RKO (cell line): ENCODE measurements at regions not wholly inside any gene's neighbourhood (a gene's known extent, or its start where the extent isn't known, plus 50 kb on each side); places are given as distances from the start of the nearest gene placed in this dataset.
A peak's percentile ranks its signal among the peaks of the same experiment; 100 is the strongest.
"Not testable (repeated sequence)": the region's sequence is repeated elsewhere in the genome, so short reads cannot be mapped to it uniquely, and the experiment has no call there.

Source experiments
- DNase-seq: peaks from one replicate; pipeline ENCODE4 v3.0.0-alpha.2; 2016; ENCODE audit warnings: low spot score

DNA sequence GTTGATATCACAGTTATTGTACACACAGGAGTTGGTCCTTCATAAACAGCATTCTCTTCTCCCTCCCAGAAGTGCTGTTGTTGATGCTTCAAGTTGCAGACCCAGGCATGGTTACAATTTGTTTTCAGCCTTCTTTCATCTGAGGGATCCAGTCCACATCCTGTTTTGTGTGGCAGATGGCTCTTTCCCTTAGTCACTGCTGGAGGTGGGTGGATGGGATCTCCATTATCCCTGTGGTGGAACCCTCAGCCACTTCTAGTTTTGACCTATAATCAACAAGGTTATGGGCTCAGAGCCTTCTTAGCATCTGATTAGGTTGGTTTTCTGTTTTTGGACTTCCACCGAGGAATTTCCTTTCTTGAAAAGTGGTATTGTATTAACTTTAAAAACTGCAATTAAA is 214.2 kb downstream of the SH2D4B start:
- no peak for DNase-seq

- no peak for DNase-seq
Observed at GRCh38 chr10:80753612-80754011, 215.9 kb downstream of the SH2D4B start.

- DNase-seq: no peak
Observed at GRCh38 chr10:80755893-80756292, 218.2 kb downstream of the SH2D4B start.

- DNase-seq: no peak
Observed at GRCh38 chr10:80759693-80760092, 222.0 kb downstream of the SH2D4B start.

DNA sequence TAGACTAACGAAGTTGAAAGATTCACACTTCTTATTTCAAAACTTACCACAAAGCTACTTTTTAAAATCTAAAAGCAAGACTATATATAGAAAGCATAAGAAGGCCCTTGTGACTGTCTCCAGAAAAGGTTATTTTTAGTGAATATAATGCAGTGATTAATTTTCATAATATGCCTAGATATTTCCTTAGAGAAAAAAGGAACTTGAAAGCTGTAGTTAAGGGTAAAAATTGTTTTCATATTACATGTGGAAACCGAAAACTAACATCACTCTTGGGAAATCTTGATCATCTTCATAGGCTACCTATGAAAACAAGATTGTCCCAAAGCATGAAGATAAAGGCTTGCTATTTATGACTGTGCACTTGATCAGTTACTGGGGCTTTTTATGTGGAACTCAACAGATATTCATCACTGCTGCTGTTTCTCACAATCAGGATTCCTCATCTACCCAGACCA is 223.2 kb downstream of the SH2D4B start:
- DNase-seq: no peak

GRCh38 chr10:80767963-80768362 is 230.3 kb downstream of the SH2D4B start:
- DNase-seq: no peak

GRCh38 chr10:80769700-80770160 is 232.0 kb downstream of the SH2D4B start:
- DNase-seq: no peak

DNA sequence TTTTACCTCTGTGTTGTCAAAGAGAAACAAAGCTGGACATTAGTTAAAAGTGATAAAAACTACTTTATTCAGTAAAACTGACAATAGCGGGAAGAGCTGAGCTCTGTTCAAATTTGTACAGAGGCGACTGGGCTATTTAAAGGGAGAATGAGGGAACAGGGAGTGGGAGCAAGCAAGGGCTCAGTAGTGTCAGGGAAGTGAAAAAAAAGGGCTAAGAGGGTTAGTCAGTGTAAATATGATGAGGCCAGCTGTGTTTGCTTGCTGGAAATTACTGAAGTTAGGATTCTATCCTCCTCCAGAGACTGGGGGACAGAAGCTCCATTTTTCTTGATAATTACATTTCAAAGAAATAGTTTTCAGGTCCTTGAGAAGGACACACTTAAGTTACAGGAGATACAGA is 232.5 kb downstream of the SH2D4B start:
- DNase-seq: no peak

GRCh38 chr10:80771285-80771684 is 233.6 kb downstream of the SH2D4B start:
- DNase-seq: no peak

- DNase-seq: no peak
Observed at GRCh38 chr10:80771902-80772555, 234.3 kb downstream of the SH2D4B start.

- DNase-seq: no peak
Observed at GRCh38 chr10:80772596-80772995, 234.9 kb downstream of the SH2D4B start.

GRCh38 chr10:80784695-80785094 is 247.0 kb downstream of the SH2D4B start:
- DNase-seq: no peak

GRCh38 chr10:80786322-80786721 is 248.6 kb downstream of the SH2D4B start:
- no peak for DNase-seq

- no peak for DNase-seq
Observed at GRCh38 chr10:80787952-80788351, 250.2 kb downstream of the SH2D4B start.

DNA sequence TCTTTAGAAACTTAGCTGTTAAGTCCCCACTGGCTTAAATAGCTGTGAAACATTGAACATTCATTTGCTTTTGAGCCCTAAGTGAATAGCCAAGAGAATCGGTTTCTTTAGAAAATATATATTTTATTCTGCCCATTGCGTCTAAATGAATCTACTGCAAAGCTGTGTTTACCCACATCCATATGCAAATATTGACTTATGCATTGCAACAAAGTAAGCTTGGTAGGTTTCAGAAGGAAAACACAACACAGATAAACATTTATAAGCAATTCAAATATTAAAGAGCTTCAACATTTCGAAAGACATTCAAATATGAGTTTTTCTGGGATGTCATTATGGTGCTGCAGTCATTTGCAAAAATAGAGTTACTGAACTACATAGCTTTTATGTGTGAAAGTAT is 257.3 kb downstream of the SH2D4B start:
- no peak for DNase-seq

GRCh38 chr10:80805343-80806020 is 267.8 kb downstream of the SH2D4B start:
- DNase-seq: no peak

GRCh38 chr10:80814147-80814652 is 276.5 kb downstream of the SH2D4B start:
- DNase-seq: no peak

GRCh38 chr10:80829151-80829550 is 291.4 kb downstream of the SH2D4B start:
- DNase-seq: no peak

DNA sequence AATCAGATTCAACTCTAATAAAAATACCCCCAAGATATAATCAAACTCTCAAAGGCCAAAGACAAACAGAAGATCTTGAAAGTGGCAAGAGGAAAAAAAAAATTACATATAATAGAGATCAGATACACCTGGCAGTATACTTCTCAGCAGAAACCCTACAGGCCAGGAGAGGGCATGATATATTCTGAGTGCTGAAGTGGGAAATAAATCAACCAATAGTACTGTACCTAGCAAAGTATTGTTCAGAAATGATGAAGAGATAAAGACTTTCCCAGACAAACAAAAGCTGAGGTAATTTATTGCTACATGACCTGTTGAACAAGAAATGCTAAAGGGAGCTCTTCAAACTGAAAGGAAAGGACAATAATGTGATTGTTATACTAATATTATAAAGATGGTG is 291.9 kb downstream of the SH2D4B start:
- DNase-seq: no peak

- not testable (repeated sequence) for DNase-seq
Observed at GRCh38 chr10:80832693-80833092, 295.0 kb downstream of the SH2D4B start.

GRCh38 chr10:80855348-80855971 is 317.8 kb downstream of the SH2D4B start:
- peak; percentile 3 for DNase-seq

- no peak for DNase-seq
Observed at GRCh38 chr10:80856186-80856585, 318.5 kb downstream of the SH2D4B start.

- not testable (repeated sequence) for DNase-seq
Observed at GRCh38 chr10:80859279-80859678, 321.6 kb downstream of the SH2D4B start.
